Stimulated activated CD8-positive, alpha-beta memory T cell treated with anti-CD3 and anti-CD28 coated beads, Interleukin-7, amount 100 ng/mL, for 4 hours (primary cell): ENCODE measurements at regions not wholly inside any gene's neighbourhood (a gene's known extent, or its start where the extent isn't known, plus 50 kb on each side); places are given as distances from the start of the nearest gene placed in this dataset.

Experiments used
- DNase-seq, 2 donors: peaks; one replicate each; pipeline ENCODE4 v3.0.0-alpha.2; 2020; ENCODE audit warnings: low read depth in 2 of 2

GRCh38 chr9:97747201-97747965 is 50.2 kb upstream of the XPA start:
- DNase-seq = no peak

GRCh38 chr9:97748525-97748924 is 51.4 kb upstream of the XPA start:
- no peak for DNase-seq

- DNase-seq = no peak
Observed at GRCh38 chr9:97749928-97750327, 52.8 kb upstream of the XPA start.

GRCh38 chr9:97751531-97751930 is 54.4 kb upstream of the XPA start:
- no peak for DNase-seq

- DNase-seq = no peak
Observed at GRCh38 chr9:97752274-97752673, 55.1 kb upstream of the XPA start.

- DNase-seq = no peak
Observed at GRCh38 chr9:97753364-97753763, 56.2 kb upstream of the XPA start.

GRCh38 chr9:97753975-97754374 is 56.8 kb upstream of the XPA start:
- no peak for DNase-seq

GRCh38 chr9:97755618-97756267 is 58.6 kb upstream of the XPA start:
- no peak for DNase-seq

- DNase-seq = no peak
Observed at GRCh38 chr9:97756991-97757390, 59.9 kb upstream of the XPA start.

GRCh38 chr9:97758334-97758916 is 61.3 kb upstream of the XPA start:
- no peak for DNase-seq

GRCh38 chr9:97759581-97760288 is 62.6 kb upstream of the XPA start:
- DNase-seq = no peak

- no peak for DNase-seq
Observed at GRCh38 chr9:97761056-97761598, 64.0 kb upstream of the XPA start.

- no peak for DNase-seq
Observed at GRCh38 chr9:97761879-97762278, 64.7 kb upstream of the XPA start.

- no peak for DNase-seq
Observed at GRCh38 chr9:97763874-97764273, 66.7 kb upstream of the XPA start.

GRCh38 chr9:97766092-97766491 is 69.0 kb upstream of the XPA start:
- DNase-seq = no peak

- DNase-seq = no peak
Observed at GRCh38 chr9:97766610-97767009, 69.5 kb upstream of the XPA start.

GRCh38 chr9:97767891-97768290 is 70.8 kb upstream of the XPA start:
- no peak for DNase-seq

GRCh38 chr9:97768746-97769145 is 71.6 kb upstream of the XPA start:
- DNase-seq = no peak

GRCh38 chr9:97769208-97769607 is 72.1 kb upstream of the XPA start:
- no peak for DNase-seq

GRCh38 chr9:97770808-97771372 is 73.8 kb upstream of the XPA start:
- no peak for DNase-seq

GRCh38 chr9:97771641-97772040 is 74.5 kb upstream of the XPA start:
- DNase-seq = no peak

GRCh38 chr9:97772145-97772544 is 75.0 kb upstream of the XPA start:
- DNase-seq = no peak
